RWPE1 (cell line): ENCODE measurements at regions not wholly inside any gene's neighbourhood (a gene's known extent, or its start where the extent isn't known, plus 50 kb on each side); places are given as distances from the start of the nearest gene placed in this dataset.

Experiments
- CTCF ChIA-PET: fragments of 350-600 bp; sonication (Branson Sonifier 250); formaldehyde crosslinking; extraction: SDS; loops from one replicate; lab custom pipeline; 2021; lab: Yijun Ruan, JAX
- POLR2A ChIA-PET: fragments of 400-600 bp; formaldehyde crosslinking; extraction: SDS; loops from one replicate; lab custom pipeline; 2020; ENCODE audit warnings: antibody characterized with exemption; ENCODE audit not compliant: low non-redundant PET; lab: Yijun Ruan, JAX
- DNase-seq: peaks from one replicate; pipeline ENCODE4 v3.0.0; 2012; ENCODE audit warnings: low spot score
- H3K27ac ChIP-seq: fragments of 450-650 bp; 2 replicates; pipeline ENCODE4 v1.5.1; 2017
- TF ChIP-seq, protein P1 (sequence below): fragments of 450-650 bp; conservative IDR thresholded peaks from 2 replicates; pipeline ENCODE4 v1.5.1; 2017; ENCODE audit warnings: low read depth, mild to moderate bottlenecking

DNA sequence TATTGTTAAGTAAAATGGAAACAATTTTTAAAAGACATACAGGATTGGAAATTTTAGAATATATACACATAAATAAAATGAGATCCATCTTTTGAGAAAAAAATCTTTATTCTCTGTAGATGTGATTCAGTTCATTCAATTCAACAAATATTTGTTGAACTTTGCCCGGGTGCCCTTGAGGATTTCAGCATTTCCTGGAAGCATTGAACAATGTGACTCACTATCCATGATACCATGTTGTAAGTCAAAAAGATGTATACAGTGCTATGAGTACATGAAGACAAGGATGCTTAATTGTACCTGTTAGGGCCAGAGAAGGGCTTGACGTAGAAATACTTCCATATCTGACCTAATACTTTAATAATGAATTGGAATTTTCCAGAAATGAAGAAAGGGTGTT lies 353.7 kb downstream of the METTL15 start:
- no peak overlapping the region for H3K27ac ChIP-seq
- ChIA-PET CTCF (no interaction called here), POLR2A (no interaction called here)
- DNase-seq, result no peak
- TF ChIP-seq, protein P1, sequence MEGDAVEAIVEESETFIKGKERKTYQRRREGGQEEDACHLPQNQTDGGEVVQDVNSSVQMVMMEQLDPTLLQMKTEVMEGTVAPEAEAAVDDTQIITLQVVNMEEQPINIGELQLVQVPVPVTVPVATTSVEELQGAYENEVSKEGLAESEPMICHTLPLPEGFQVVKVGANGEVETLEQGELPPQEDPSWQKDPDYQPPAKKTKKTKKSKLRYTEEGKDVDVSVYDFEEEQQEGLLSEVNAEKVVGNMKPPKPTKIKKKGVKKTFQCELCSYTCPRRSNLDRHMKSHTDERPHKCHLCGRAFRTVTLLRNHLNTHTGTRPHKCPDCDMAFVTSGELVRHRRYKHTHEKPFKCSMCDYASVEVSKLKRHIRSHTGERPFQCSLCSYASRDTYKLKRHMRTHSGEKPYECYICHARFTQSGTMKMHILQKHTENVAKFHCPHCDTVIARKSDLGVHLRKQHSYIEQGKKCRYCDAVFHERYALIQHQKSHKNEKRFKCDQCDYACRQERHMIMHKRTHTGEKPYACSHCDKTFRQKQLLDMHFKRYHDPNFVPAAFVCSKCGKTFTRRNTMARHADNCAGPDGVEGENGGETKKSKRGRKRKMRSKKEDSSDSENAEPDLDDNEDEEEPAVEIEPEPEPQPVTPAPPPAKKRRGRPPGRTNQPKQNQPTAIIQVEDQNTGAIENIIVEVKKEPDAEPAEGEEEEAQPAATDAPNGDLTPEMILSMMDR, result no peak

DNA sequence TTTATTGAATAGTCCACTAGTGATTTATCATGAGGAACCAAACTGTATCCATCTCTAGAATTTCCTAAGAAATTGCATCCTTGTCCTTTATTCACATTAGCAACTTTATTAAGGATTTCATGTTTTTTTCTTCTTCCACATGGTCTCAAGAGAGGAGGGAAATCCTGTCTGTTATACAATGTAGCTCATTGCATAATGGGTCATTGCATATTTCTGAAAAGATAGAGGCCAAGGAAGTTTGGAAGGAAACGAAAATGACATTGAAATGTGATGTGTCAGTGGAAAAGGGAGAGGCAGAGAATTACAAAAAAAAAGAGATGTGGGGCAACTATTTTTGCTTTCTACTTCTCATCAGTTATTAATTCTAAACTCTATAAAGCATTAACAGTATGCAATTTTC lies 353.1 kb downstream of the METTL15 start:
- CTCF ChIA-PET, result no interaction called here
- H3K27ac ChIP-seq, result no peak overlapping the region
- POLR2A ChIA-PET, result no interaction called here
- TF ChIP-seq, protein P1, result no peak
- DNase-seq, result no peak

DNA sequence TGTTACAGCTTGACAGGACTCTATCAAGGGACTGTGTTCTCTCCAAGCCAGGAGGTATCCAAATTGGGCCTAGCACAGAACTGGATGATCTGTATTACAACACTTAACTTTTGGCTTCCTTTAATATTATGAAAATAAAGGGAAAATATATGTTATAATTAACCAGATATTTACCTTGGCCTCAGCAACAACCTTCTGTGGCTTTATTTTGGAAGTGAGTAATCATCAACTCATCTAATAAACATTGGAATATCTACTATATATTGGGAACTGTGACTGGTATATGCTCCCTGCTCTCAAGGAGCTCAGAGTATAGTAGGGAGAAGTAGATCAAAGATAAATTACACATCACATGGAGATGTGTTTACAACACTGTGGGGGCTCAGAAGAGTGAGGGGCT lies 352.2 kb downstream of the METTL15 start:
- CTCF ChIA-PET, result no interaction called here
- TF ChIP-seq, protein P1, result no peak
- POLR2A ChIA-PET, result no interaction called here
- H3K27ac ChIP-seq, result no peak overlapping the region
- DNase-seq, result no peak

DNA sequence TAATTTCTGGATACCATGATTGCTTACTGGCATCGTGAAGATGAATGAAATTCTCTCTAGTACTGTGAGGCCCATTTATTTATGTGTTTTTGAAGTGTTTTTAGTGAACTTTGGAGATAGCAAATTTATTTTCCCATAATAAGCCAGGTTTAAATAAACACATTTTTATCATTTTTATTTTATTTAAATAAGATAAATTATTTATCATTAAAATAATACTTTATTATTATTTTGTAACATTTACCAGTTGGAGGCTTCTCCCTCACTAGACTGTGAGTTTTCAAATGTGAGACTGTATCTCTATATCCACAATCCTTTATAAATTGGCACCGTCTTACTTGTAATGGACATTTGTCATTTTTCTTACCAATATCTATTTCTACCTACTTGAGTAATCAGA lies 351.7 kb downstream of the METTL15 start:
- TF ChIP-seq, protein P1, result no peak
- H3K27ac ChIP-seq, result no peak overlapping the region
- DNase-seq, result no peak
- ChIA-PET CTCF (no interaction called here), POLR2A (no interaction called here)

DNA sequence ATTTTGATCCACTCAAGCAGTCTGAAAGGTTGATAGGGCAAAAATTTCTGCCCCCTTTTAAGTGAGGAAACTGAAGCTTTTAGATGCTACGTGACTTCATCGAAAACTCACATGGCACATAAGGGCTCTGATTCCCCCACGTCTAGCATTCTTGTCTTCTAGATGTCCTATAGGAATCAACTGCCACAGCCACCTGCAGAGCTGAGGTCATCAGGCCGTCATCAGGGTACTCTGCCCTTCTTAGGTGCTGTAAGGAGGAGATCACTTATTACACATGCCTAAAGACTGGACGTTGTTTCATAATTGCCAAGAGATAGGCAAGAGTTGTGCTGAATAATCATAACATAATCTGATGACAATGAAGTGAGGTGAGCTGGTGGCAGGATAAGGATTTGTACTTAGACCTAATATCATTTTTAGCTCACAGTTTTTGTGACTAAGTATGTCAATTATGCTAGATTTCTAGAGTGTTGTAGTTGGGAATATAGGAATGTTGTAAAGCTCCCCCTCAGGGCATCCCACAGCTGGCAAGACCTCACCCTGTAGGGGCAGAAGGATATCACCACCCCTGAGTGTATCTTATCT lies 349.4 kb downstream of the METTL15 start:
- ChIA-PET CTCF (no interaction called here), POLR2A (no interaction called here)
- no peak overlapping the region for H3K27ac ChIP-seq
- TF ChIP-seq, protein P1, result no peak
- DNase-seq, result no peak

DNA sequence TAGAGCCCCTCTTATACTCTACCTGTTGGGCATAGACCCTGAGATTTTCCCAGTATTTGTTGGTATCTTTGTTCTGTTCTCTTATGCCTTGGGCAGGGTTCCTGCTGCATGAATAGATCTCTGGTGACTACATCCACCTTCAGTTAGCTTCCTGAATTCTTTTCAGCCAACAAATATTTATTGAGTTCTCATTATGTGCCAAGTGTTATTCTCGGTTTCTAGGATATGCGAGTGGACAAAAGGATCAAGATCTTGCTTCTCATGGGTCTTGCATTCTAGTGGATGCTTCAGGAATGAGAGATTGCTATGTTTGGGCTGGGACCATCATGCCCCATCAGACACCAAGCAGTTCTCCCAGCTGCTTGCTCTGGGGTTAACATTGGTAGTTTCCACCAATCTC lies 340.0 kb downstream of the METTL15 start:
- no peak overlapping the region for H3K27ac ChIP-seq
- TF ChIP-seq, protein P1, result no peak
- CTCF ChIA-PET, result no interaction called here
- DNase-seq, result no peak
- POLR2A ChIA-PET, result no interaction called here
